Loucy (cell line): ENCODE measurements at regions not wholly inside any gene's neighbourhood (a gene's known extent, or its start where the extent isn't known, plus 50 kb on each side); places are given as distances from the start of the nearest gene placed in this dataset.

ENCODE experiments used
- EZH2phosphoT487 ChIP-seq: fragments of 200-600 bp; IDR thresholded peaks from 2 replicates; pipeline ENCODE4 v1.6.1; 2018; ENCODE audit warnings: antibody characterized with exemption, mild to moderate bottlenecking, moderate library complexity, borderline replicate concordance
- TF ChIP-seq, protein P1 (sequence below): fragments of 200-600 bp; sonication (generic); conservative IDR thresholded peaks from 2 replicates; pipeline ENCODE4 v1.5.1; 2014; ENCODE audit warnings: mild to moderate bottlenecking, antibody characterized with exemption, low read length

DNA sequence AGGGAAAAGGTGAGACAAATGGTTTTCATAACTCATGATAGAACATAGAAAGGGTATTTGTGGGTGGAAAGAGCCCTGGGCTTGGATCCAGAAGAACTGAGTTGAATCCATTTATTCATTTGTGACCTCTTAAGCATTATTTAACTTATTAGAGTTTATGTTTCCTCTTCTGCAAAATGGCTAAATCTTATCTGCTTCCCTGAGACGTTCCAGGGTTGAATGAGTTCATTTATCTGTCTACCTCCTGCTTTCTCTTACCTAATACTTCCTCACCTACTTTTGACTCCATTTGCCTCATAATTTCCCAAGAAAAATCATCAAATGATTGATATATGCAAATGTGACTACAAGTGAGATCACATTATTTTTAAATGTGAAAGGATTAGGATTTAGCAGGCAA is 152.7 kb upstream of the GAS1 start:
- TF ChIP-seq, protein P1, sequence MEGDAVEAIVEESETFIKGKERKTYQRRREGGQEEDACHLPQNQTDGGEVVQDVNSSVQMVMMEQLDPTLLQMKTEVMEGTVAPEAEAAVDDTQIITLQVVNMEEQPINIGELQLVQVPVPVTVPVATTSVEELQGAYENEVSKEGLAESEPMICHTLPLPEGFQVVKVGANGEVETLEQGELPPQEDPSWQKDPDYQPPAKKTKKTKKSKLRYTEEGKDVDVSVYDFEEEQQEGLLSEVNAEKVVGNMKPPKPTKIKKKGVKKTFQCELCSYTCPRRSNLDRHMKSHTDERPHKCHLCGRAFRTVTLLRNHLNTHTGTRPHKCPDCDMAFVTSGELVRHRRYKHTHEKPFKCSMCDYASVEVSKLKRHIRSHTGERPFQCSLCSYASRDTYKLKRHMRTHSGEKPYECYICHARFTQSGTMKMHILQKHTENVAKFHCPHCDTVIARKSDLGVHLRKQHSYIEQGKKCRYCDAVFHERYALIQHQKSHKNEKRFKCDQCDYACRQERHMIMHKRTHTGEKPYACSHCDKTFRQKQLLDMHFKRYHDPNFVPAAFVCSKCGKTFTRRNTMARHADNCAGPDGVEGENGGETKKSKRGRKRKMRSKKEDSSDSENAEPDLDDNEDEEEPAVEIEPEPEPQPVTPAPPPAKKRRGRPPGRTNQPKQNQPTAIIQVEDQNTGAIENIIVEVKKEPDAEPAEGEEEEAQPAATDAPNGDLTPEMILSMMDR, result no peak
- TF ChIP-seq EZH2phosphoT487, result no peak
